ENCODE measurements at regions not wholly inside any gene's neighbourhood (a gene's known extent, or its start where the extent isn't known, plus 50 kb on each side); places are given as distances from the start of the nearest gene placed in this dataset.
"Not testable (repeated sequence)": the region's sequence is repeated elsewhere in the genome, so short reads cannot be mapped to it uniquely, and the experiment has no call there.

DNA sequence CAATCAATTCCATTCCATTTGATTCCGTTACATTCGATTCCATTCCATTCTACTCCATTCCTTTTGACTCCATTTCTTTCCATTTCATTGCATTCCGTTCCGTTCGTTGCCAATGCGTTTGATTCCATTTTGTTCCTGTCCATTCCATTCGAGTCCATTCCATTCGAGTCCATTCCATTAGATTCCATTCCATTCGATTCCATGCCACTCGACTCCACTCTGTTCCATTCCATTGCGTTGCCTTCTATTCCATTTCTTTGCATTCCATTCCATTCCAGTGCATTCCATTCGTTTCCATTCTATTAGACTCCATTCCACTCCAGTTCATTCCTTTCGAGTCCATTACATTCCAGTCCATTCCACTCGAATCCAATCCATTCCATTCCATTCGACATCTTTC lies 2587.5 kb upstream of the TPTE start (continued):
- TF ChIP-seq RBBP5 (IDR thresholded peaks at IDR 0.05; ENCODE audit: borderline replicate concordance, low read depth, low read length): no peak
- no peak for TF ChIP-seq JUN (IDR thresholded peaks at IDR 0.05; ENCODE audit: low read depth, low read length)
- TF ChIP-seq CHD2 (IDR thresholded peaks at IDR 0.05; ENCODE audit: low read length): no peak
- no peak for TF ChIP-seq YY1 (IDR thresholded peaks at IDR 0.05; ENCODE audit: low read depth, low read length)

DNA sequence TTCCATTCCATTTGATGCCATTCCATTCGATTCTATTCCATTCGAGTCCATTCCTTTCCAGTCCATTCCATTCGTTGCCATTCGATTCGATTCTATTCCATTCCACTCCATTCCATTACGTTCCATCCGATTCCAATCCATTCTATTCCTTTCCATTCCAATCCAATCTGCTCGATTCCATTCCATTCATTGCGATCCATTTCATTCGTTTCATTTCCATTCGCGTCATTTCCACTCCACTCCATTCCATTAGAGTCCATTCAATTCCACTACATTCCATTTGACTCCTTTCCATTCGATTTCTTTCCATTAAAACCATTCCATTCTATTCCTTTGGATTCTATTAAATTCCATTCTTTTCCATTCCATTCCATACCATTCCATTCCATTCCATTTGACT lies 2584.1 kb upstream of the TPTE start:
- DNase-seq (ENCODE audit: low read depth in 1 of 2, low spot score in 2 of 2); FAIRE-seq; H2AFZ ChIP-seq (ENCODE audit: low read length); POLR2A ChIA-PET (ENCODE audit: partially characterized antibody); H2BK12ac ChIP-seq (ENCODE audit: low read depth, low read length); H3K27me3 ChIP-seq (replicated peaks in 1 of 4; ENCODE audit: control insufficient read depth in 3 of 4, extremely low read depth in 1 of 4, insufficient read depth in 3 of 4, low read length in 3 of 4); H3K4me1 ChIP-seq (replicated peaks in 1 of 4; ENCODE audit: control insufficient read depth in 3 of 4, insufficient read depth in 4 of 4, low read length in 3 of 4); H4K20me1 ChIP-seq (replicated peaks in 1 of 2; ENCODE audit: control insufficient read depth in 1 of 2, insufficient read depth in 2 of 2, low read length in 2 of 2); H2BK120ac ChIP-seq (replicated peaks; ENCODE audit: low read depth, low read length); H2BK20ac ChIP-seq (ENCODE audit: low read length); H3K79me2 ChIP-seq (ENCODE audit: control insufficient read depth in 1 of 2, insufficient read depth in 2 of 2, low read length in 2 of 2); H4K8ac ChIP-seq (ENCODE audit: extremely low read depth, insufficient read depth, low read length); H3K4me3 ChIP-seq (ENCODE audit: extremely low read depth in 1 of 4, insufficient read depth in 2 of 4, low read depth in 3 of 4, low read length in 4 of 4); H3K79me1 ChIP-seq (ENCODE audit: low read depth, low read length); H3K14ac ChIP-seq (ENCODE audit: insufficient read length); H4K5ac ChIP-seq (ENCODE audit: insufficient read length, low read depth, low read length); H2AK5ac ChIP-seq (ENCODE audit: low read depth, low read length); H3K4ac ChIP-seq (replicated peaks; ENCODE audit: insufficient read length, low read depth, low read length); H3K4me2 ChIP-seq (ENCODE audit: insufficient read depth in 1 of 2, low read depth in 2 of 2, low read length in 2 of 2); H3K36me3 ChIP-seq (ENCODE audit: control insufficient read depth in 2 of 4, insufficient read depth in 4 of 4, low read length in 3 of 4); CTCF ChIA-PET (ENCODE audit: partially characterized antibody); H2BK5ac ChIP-seq (ENCODE audit: low read depth, low read length); H4K91ac ChIP-seq (replicated peaks; ENCODE audit: insufficient read length, low read length); H3K27ac ChIP-seq (ENCODE audit: low read depth, low read length); H3K56ac ChIP-seq (replicated peaks; ENCODE audit: insufficient read length, low read depth, low read length); H2BK15ac ChIP-seq (ENCODE audit: low read length); H3K18ac ChIP-seq (ENCODE audit: extremely low read depth, low read length); H3K9ac ChIP-seq (replicated peaks in 1 of 4; ENCODE audit: extremely low read depth in 1 of 4, low read depth in 3 of 4, low read length in 3 of 4); H3K23ac ChIP-seq (ENCODE audit: insufficient read length): not testable (repeated sequence)
- Histone ChIP-seq H3K23me2 (ENCODE audit: low read depth, low read length) (peaks cover 36% of the 10 kb centered on the region), H3K9me3 (ENCODE audit: insufficient read depth in 2 of 2, low read depth in 1 of 2, low read length in 1 of 2) (peaks cover 46 to 97% of the 10 kb centered on the region in 2 experiments)
- 90 to 100% methylated on average over 11 to 13 of the region's 13 CpGs for WGBS, 2 experiments (ENCODE audit: extremely low coverage in 1 of 2, insufficient coverage in 1 of 2, insufficient read length in 1 of 2, insufficient replicate concordance in 2 of 2, low coverage in 1 of 2, low lambda C conversion rate in 2 of 2, missing lambda C conversion rate in 1 of 2)

All from H1 (cell line).